ENCODE measurements at regions not wholly inside any gene's neighbourhood (a gene's known extent, or its start where the extent isn't known, plus 50 kb on each side); places are given as distances from the start of the nearest gene placed in this dataset.

- Histone ChIP-seq H3K4me3 (no peak overlapping the region), H3K27me3 (no peaks in the 10 kb centered on the region), H3K9me3 (no peaks in the 10 kb centered on the region), H3K4me1 (peaks cover 0 to 4% (median 0%) of the 10 kb centered on the region in 4 donors), H3K36me3 (no peaks in the 10 kb centered on the region), H3K27ac (peak overlapping the region in 1 of 4 donors; percentile 29)
- TF ChIP-seq, protein P1, sequence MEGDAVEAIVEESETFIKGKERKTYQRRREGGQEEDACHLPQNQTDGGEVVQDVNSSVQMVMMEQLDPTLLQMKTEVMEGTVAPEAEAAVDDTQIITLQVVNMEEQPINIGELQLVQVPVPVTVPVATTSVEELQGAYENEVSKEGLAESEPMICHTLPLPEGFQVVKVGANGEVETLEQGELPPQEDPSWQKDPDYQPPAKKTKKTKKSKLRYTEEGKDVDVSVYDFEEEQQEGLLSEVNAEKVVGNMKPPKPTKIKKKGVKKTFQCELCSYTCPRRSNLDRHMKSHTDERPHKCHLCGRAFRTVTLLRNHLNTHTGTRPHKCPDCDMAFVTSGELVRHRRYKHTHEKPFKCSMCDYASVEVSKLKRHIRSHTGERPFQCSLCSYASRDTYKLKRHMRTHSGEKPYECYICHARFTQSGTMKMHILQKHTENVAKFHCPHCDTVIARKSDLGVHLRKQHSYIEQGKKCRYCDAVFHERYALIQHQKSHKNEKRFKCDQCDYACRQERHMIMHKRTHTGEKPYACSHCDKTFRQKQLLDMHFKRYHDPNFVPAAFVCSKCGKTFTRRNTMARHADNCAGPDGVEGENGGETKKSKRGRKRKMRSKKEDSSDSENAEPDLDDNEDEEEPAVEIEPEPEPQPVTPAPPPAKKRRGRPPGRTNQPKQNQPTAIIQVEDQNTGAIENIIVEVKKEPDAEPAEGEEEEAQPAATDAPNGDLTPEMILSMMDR (IDR thresholded peaks at IDR 0.05): no peak
- TF ChIP-seq EP300 (IDR thresholded peaks at IDR 0.05): no peak
- no peak for TF ChIP-seq POLR2A (IDR thresholded peaks at IDR 0.05)
- no peak for DNase-seq (ENCODE audit: low spot score in 2 of 2)
- WGBS, 2 donors: 68 to 72% methylated on average over 7 of the region's 7 CpGs
These were observed 130.6 kb downstream of the FAM174B start for GRCh38 chr15:92524874-92525565.

DNA sequence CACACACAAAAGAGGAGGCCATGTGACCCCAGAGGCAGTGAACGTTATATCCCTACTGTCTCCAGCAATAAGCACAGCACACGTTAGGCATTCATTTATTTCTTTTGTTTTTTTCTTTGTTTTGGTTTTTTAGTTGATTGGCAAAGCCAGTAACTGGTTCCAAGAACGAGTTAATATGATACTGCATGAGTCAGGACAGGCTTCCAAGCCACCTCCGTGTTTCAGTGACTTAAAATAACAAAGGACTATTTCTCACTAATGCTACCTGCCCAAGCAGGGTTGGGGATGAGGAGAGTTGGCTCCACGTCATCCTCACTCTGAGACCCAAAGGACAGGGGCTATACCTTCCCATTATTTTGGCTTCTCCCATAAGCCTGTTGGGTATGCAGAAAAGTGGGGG is 130.5 kb downstream of the ST8SIA2 start:
- no peaks in the 10 kb centered on the region for H3K9me3 ChIP-seq
- WGBS, 2 donors: 66 to 67% methylated on average over 5 of the region's 5 CpGs
- H3K4me1 ChIP-seq: peaks cover 0 to 4% (median 0%) of the 10 kb centered on the region in 4 donors
- H3K4me3 ChIP-seq: no peak overlapping the region
- no peak for DNase-seq (ENCODE audit: low spot score in 2 of 2)
- TF ChIP-seq POLR2A (IDR thresholded peaks at IDR 0.05) (no peak), EP300 (IDR thresholded peaks at IDR 0.05) (no peak)
- TF ChIP-seq, protein P1 (IDR thresholded peaks at IDR 0.05): no peak
- no peaks in the 10 kb centered on the region for H3K27me3 ChIP-seq
- H3K27ac ChIP-seq: no peak overlapping the region
- no peaks in the 10 kb centered on the region for H3K36me3 ChIP-seq

DNA sequence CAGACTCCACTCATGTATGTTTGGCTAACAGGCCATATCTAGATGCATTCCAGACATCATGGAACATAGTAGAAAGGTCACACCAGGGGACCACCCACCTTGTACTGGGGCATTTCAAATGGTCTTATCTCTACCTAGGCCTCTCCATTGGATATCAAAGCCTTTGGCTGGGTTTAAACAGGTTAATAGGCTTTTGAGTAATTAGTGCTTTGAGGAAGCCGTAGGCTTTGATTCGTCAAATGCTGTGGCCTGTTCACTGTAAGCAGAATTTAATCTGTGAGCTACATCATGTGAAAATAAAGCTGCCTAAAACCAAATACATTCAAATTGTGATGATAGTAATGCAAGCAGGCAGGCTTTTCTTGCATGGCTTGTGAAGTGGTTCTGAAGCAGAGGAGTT is 129.5 kb downstream of the ST8SIA2 start:
- no peaks in the 10 kb centered on the region for H3K9me3 ChIP-seq
- no peak overlapping the region for H3K27ac ChIP-seq
- WGBS, 2 donors: 94 to 100% methylated on average over 2 of the region's 2 CpGs
- H3K4me1 ChIP-seq: peaks cover 0 to 4% (median 0%) of the 10 kb centered on the region in 4 donors
- no peak for TF ChIP-seq EP300 (IDR thresholded peaks at IDR 0.05)
- TF ChIP-seq, protein P1 (IDR thresholded peaks at IDR 0.05): no peak
- TF ChIP-seq POLR2A (IDR thresholded peaks at IDR 0.05): no peak
- DNase-seq (ENCODE audit: low spot score in 2 of 2): no peak
- H3K36me3 ChIP-seq: no peaks in the 10 kb centered on the region
- H3K4me3 ChIP-seq: no peak overlapping the region
- no peaks in the 10 kb centered on the region for H3K27me3 ChIP-seq

DNA sequence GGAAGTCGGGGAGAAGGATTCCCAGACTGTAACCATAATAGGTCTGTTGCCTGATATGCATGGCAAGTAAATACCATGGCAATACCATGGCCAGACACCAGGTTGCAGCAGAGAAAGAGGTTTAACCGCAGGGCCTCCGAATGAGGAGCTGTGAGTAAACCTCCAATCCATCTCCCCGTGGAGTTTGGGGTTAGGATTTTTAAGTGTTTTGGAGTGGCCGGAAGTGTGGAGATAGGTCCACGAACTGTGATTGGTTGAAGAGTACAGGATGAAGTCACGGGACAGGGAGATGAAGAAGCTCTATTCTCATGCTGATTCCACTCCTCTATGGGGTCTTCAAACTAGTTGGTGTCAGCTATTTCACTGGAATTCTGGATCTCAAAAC is 127.9 kb downstream of the ST8SIA2 start:
- H3K36me3 ChIP-seq: no peaks in the 10 kb centered on the region
- H3K27me3 ChIP-seq: no peaks in the 10 kb centered on the region
- H3K9me3 ChIP-seq: no peaks in the 10 kb centered on the region
- peak; percentile 80 to 97 for DNase-seq (ENCODE audit: low spot score in 2 of 2)
- WGBS, 2 donors: 4 to 6% methylated on average over 7 of the region's 7 CpGs
- H3K27ac ChIP-seq: peak overlapping the region in 1 of 4 donors; percentile 28
- TF ChIP-seq, protein P1 (IDR thresholded peaks at IDR 0.05): peak; percentile 43 to 91 (median 75)
- TF ChIP-seq EP300 (IDR thresholded peaks at IDR 0.05): peak in 1 of 2 donors; percentile 68
- no peak for TF ChIP-seq POLR2A (IDR thresholded peaks at IDR 0.05)
- no peak overlapping the region for H3K4me3 ChIP-seq
- H3K4me1 ChIP-seq: peaks cover 0 to 4% (median 0%) of the 10 kb centered on the region in 4 donors

- Histone ChIP-seq H3K4me1 (peaks cover 0 to 4% (median 0%) of the 10 kb centered on the region in 4 donors), H3K9me3 (no peaks in the 10 kb centered on the region), H3K27ac (no peak overlapping the region), H3K4me3 (no peak overlapping the region), H3K27me3 (no peaks in the 10 kb centered on the region), H3K36me3 (no peaks in the 10 kb centered on the region)
- DNase-seq (ENCODE audit: low spot score in 2 of 2): no peak
- TF ChIP-seq EP300 (IDR thresholded peaks at IDR 0.05) (no peak), POLR2A (IDR thresholded peaks at IDR 0.05) (no peak)
- TF ChIP-seq, protein P1 (IDR thresholded peaks at IDR 0.05): no peak
- WGBS, 2 donors: 84 to 100% methylated on average over 2 of the region's 2 CpGs
These were observed 127.4 kb downstream of the ST8SIA2 start for GRCh38 chr15:92520914-92521623.

Measured in tibial nerve (tissue), 4 donors.